ENCODE measurements at regions not wholly inside any gene's neighbourhood (a gene's known extent, or its start where the extent isn't known, plus 50 kb on each side); places are given as distances from the start of the nearest gene placed in this dataset.
"Not testable (repeated sequence)": the region's sequence is repeated elsewhere in the genome, so short reads cannot be mapped to it uniquely, and the experiment has no call there.

GRCh38 chr3:78086150-78086549 lies 1046.3 kb downstream of the ROBO2 start:
- H3K27me3 ChIP-seq (replicated peaks in 1 of 7): no peaks in the 10 kb centered on the region
- intact Hi-C loops (cut with DNase I; ENCODE audit: low total_unique reads): no loop called here
- no peak for TF ChIP-seq CTCF (IDR thresholded peaks at IDR 0.05 in 8 of 11, conservative IDR thresholded peaks at IDR 0.05 in 3 of 11)
- no peaks in the 10 kb centered on the region for H3K36me3 ChIP-seq
- H3K27ac ChIP-seq: no peak overlapping the region
- H3K4me3 ChIP-seq: no peak overlapping the region
- peaks cover 0 to 8% (median 0%) of the 10 kb centered on the region in 8 donors for H3K9me3 ChIP-seq
- 81 to 98% (median 89%) methylated on average over 1 of the region's 1 CpG for WGBS, 5 donors
- DNase-seq: no peak
- H3K4me1 ChIP-seq: no peaks in the 10 kb centered on the region

- H3K27ac ChIP-seq: no peak overlapping the region
- H3K36me3 ChIP-seq: no peaks in the 10 kb centered on the region
- no peaks in the 10 kb centered on the region for H3K27me3 ChIP-seq (replicated peaks in 1 of 7)
- no peak overlapping the region for H3K4me3 ChIP-seq
- H3K9me3 ChIP-seq: peaks cover 0 to 8% (median 0%) of the 10 kb centered on the region in 8 donors
- intact Hi-C loops (cut with DNase I; ENCODE audit: low total_unique reads): no loop called here
- DNase-seq: no peak
- 79 to 90% (median 84%) methylated on average over 1 of the region's 1 CpG for WGBS, 5 donors
- TF ChIP-seq POLR2AphosphoS5 (IDR thresholded peaks at IDR 0.05) (no peak), CTCF (IDR thresholded peaks at IDR 0.05 in 8 of 11, conservative IDR thresholded peaks at IDR 0.05 in 3 of 11) (no peak), POLR2A (IDR thresholded peaks at IDR 0.05) (no peak)
- no peaks in the 10 kb centered on the region for H3K4me1 ChIP-seq
Measured at GRCh38 chr3:78087134-78087533, 1047.2 kb downstream of the ROBO2 start.

- intact Hi-C loops (cut with DNase I; ENCODE audit: low total_unique reads): no loop called here
- 92 to 99% (median 95%) methylated on average over 2 of the region's 2 CpGs for WGBS, 5 donors
- Histone ChIP-seq H3K9me3 (peaks cover 0 to 8% (median 1%) of the 10 kb centered on the region in 8 donors), H3K36me3 (no peaks in the 10 kb centered on the region), H3K27me3 (replicated peaks in 1 of 7) (no peaks in the 10 kb centered on the region), H3K4me3 (no peak overlapping the region), H3K4me1 (no peaks in the 10 kb centered on the region), H3K27ac (no peak overlapping the region)
- no peak for TF ChIP-seq POLR2A (IDR thresholded peaks at IDR 0.05)
- DNase-seq: no peak
Measured at GRCh38 chr3:78088006-78088405, 1048.1 kb downstream of the ROBO2 start.

GRCh38 chr3:78090382-78090781 lies 1050.5 kb downstream of the ROBO2 start:
- Histone ChIP-seq H3K27me3 (replicated peaks in 1 of 7) (no peaks in the 10 kb centered on the region), H3K4me3 (no peak overlapping the region), H3K36me3 (no peaks in the 10 kb centered on the region), H3K9me3 (peaks cover 0 to 19% (median 14%) of the 10 kb centered on the region in 8 donors), H3K27ac (no peak overlapping the region), H3K4me1 (no peaks in the 10 kb centered on the region)
- DNase-seq: no peak
- WGBS, 5 donors: 70 to 93% (median 84%) methylated on average over 2 to 3 of the region's 3 CpGs
- TF ChIP-seq POLR2AphosphoS5 (IDR thresholded peaks at IDR 0.05) (no peak), POLR2A (IDR thresholded peaks at IDR 0.05) (no peak)
- intact Hi-C loops (cut with DNase I; ENCODE audit: low total_unique reads): no loop called here

- Histone ChIP-seq H3K9me3 (peaks cover 0 to 19% (median 12%) of the 10 kb centered on the region in 8 donors), H3K4me3 (no peak overlapping the region), H3K4me1 (no peaks in the 10 kb centered on the region), H3K27me3 (replicated peaks in 1 of 7) (no peaks in the 10 kb centered on the region), H3K27ac (no peak overlapping the region), H3K36me3 (no peaks in the 10 kb centered on the region)
- no peak for TF ChIP-seq POLR2AphosphoS5 (IDR thresholded peaks at IDR 0.05)
- no peak for TF ChIP-seq CTCF (IDR thresholded peaks at IDR 0.05 in 8 of 11, conservative IDR thresholded peaks at IDR 0.05 in 3 of 11)
- WGBS, 5 donors: 67 to 82% (median 78%) methylated on average over 2 of the region's 2 CpGs
- DNase-seq: no peak
- intact Hi-C loops (cut with DNase I; ENCODE audit: low total_unique reads): no loop called here
Measured at GRCh38 chr3:78091478-78092119, 1051.7 kb downstream of the ROBO2 start.

- 83 to 100% (median 94%) methylated on average over 1 of the region's 1 CpG for WGBS, 5 donors
- H3K4me3 ChIP-seq; intact Hi-C loops (cut with DNase I; ENCODE audit: low total_unique reads): not testable (repeated sequence)
Measured at GRCh38 chr3:78092574-78092973, 1052.7 kb downstream of the ROBO2 start.

More at GRCh38 chr3:78092574-78092973, 1052.7 kb downstream of the ROBO2 start:
- H3K4me1 ChIP-seq; DNase-seq; H3K27ac ChIP-seq; H3K27me3 ChIP-seq (replicated peaks in 1 of 7); H3K36me3 ChIP-seq: not testable (repeated sequence)
- H3K9me3 ChIP-seq: peaks cover 0 to 20% (median 12%) of the 10 kb centered on the region in 8 donors
